HCEC 1CT (cell line): ENCODE measurements at regions not wholly inside any gene's neighbourhood (a gene's known extent, or its start where the extent isn't known, plus 50 kb on each side); places are given as distances from the start of the nearest gene placed in this dataset.
"Not testable (repeated sequence)": the region's sequence is repeated elsewhere in the genome, so short reads cannot be mapped to it uniquely, and the experiment has no call there.

Experiments
- DNase-seq: peaks from one replicate; pipeline ENCODE4 v3.0.0-alpha.2; 2017

DNA sequence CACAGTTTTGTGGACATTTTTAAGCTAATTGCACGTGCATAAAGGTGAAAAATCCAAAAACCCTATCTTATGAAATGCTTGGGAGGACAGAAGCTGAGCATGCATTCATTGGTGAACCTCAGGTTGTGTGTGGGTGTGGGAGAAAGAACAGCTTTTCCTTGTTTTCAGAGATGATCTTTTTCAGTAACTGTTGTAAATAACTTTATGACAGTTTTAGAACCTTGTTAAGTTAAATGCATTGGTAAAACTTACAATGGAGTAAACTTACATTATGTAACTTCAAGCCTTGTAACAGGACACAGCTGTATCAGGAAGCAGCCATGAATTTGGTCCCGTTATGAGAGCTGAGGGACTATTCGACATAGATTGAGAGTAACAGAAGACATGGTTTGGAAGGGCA lies 587.4 kb downstream of the GALC start:
- no peak for DNase-seq

DNA sequence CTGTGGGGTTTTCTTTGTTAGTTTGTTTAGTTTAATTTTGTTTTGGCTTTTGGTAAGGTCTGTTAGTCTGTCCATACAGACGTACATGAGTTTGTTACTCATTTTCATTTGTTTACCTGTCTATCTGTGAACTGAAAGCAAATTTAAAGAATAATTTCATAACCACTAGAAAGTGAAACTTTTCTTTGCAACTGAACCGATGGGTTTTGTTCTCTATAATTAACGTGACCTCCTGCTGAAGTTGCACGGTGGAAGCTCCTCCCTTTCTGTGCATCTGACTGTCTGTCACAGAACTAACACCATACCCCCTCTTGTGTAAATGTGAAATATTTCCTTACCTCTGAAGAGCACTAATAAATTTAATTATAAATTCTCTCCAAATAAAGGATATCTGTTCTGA lies 595.5 kb downstream of the GALC start:
- DNase-seq = no peak

DNA sequence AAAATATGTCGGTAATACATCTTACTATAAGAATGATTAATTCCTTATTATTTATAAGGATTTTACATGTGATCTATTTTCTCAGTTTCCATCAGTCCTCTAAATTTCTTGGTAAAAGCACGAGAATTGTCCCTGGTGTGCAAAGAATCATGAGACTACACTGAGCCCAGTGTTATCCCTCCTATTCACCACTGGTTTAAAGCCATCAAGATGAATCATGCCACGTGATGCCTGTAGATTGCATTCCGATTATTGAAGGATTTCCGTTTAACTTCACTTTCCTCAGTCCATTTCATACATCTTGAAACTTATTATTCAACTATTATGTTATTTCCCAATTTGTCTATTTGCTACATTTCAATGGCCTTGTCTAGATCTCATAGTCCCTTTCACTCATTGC lies 601.9 kb downstream of the GALC start:
- no peak for DNase-seq

DNA sequence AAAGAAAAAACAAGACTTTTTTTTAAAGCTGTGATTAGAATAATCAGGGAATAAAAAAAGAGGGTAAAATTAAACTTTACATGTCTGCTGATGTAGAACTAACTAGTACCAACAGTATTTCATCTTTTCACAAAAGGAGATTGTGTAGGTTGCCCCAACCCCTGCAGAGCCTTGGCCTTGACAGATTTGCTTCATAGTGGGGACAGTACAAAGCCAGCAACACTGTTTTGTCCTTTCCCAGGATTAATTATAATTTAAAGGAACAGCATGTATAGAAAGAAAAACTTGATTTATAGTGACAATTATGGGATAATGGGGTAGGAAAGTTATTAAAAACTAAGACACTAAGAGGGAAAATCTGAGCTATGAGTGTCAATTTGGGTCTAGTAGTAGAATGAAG lies 604.0 kb downstream of the GALC start:
- no peak for DNase-seq

DNA sequence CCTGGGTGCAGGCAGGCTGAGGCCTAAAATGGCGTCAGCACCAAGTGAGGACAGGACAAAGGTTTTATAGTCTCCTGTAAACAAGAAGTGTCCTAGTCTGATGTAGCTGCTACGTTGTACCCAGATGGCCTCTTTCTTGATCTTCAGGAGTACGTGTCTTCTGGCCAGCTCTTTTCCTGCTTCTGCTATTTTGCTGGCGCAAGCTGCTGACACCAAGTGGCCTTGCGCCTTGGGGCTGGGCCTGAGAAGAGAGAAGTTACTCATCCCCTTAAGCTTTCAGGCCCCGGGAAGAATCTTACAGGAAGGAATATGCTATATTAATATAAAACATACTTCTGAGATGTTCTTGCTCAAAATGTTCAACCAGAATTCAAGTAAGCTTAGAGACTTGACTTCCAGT lies 605.2 kb downstream of the GALC start:
- DNase-seq = no peak

DNA sequence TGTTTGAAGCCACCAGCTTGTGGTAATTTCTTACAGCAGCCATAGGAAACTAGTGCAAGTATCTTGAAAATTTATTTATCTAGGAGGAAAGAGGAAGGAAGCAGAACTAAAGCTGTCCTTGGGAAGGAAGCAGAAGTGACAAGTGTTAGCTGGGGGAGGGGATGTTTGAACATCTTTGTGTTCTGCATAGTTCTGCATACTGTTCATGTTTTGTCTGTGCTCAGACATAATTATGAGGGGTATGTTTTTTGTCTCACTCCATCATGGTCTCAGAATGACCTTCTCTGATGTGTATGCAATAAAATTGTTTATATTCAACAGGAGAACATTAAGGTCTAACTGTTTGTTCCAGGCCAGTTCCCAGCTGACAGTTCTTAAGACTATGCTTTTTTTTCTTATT lies 606.5 kb downstream of the GALC start:
- no peak for DNase-seq

DNA sequence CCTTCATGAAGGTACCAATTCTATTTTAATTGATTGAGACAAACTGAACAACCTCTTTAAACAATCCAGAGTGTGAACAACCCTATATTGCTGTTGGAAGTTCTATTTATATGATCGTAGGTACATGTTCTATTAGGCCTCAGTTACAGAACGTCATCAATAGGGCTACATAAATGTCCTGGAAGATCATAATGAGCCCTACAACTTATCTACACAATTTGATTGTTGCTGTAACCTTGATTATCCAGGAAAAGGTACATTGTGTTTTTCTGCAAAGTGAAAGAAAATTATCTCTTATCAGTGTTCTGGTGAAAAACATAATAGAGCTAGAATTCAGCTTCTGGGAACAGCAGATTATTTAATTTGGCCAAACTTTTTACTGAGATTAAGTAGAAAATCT lies 612.9 kb downstream of the GALC start:
- DNase-seq = no peak

DNA sequence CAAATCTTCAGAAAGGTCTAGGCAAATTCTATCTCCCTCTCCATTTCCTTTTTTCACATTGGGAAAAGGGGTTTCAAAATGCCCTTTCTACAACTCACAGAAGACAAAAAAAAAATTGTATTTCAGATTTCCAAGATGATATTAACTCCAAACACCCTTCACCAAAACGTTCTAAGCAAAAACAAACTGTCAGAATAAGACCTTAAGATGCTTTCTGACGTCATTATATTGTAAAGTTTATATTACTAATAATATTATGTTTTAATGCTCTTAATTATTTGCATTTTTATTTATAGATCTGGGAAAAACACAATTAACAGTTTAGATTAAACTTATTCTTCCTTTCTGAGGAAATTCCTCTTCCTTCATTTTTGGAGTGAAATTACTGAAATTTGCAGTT lies 624.2 kb downstream of the GALC start:
- DNase-seq = no peak

DNA sequence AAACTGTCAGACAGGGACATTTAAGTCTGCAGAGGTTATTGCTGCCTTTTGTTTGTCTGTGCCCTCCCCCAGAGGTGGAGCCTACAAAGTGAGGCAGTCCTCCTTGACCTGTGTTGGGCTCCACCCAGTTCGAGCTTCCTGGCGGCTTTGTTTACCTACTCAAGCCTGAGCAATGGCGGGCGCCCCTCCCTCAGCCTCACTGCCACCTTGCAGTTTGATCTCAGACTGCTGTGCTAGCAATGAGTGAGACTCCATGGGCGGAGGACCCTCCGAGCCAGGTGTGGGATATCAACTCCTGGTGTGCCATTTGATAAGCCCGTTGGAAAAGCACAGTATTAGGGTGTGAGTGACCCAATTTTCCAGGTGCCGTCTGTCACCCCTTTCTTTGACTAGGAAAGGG lies 632.7 kb downstream of the GALC start:
- DNase-seq = not testable (repeated sequence)

DNA sequence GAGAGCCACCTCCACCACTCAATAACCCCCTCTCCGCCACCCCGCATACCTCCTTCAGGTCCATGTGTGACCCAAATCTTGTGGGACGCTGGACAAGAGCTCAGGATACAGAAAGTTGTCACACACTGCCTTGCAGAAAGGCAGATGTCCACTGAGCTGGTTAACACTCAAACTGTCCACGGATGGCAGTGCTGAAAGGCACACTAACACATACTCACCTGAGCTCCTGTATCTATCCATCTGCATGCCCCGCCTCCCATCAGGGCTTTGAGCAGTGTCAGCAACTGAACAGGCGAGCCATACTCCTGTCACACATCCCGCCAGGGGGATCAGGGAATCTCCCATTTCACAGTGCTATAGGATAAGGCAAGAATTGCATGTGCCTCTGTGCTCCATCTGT lies 642.0 kb downstream of the GALC start:
- no peak for DNase-seq

DNA sequence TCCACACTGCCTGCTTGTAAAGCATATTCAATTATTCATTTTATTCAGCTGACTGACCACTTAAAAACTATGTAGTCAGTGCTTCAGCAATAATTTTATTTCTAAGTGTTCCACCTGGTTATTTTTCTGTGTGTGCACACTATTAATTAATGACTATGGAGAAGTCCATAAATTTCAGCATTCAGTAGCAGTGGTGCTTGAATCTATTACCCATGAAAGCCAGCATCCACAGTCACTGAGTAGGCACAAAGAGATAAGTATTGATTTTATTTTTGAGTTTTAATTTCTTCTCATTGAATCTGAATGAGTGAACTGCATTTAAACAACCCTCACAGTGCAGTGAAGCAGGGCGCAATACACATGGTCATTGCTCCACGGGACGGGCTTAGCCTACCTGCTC lies 643.1 kb downstream of the GALC start:
- no peak for DNase-seq

DNA sequence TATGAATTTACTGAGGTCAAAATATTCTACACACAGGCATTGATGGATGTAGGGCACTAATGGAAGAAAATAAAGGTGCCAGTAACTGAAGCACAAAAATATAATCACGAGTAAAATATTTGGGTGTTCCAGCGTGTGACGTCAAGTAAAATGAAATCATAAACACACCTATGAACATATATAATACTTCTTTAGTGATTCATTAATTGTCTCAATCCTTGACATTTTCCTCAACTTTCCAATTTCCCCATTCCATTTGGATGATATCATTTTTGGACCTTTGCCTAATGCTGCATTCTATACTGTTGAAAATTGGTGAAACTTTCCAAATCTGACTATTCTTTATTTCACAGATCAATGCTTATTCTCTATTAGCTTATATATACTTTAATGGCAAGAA lies 649.3 kb downstream of the GALC start:
- DNase-seq = no peak

DNA sequence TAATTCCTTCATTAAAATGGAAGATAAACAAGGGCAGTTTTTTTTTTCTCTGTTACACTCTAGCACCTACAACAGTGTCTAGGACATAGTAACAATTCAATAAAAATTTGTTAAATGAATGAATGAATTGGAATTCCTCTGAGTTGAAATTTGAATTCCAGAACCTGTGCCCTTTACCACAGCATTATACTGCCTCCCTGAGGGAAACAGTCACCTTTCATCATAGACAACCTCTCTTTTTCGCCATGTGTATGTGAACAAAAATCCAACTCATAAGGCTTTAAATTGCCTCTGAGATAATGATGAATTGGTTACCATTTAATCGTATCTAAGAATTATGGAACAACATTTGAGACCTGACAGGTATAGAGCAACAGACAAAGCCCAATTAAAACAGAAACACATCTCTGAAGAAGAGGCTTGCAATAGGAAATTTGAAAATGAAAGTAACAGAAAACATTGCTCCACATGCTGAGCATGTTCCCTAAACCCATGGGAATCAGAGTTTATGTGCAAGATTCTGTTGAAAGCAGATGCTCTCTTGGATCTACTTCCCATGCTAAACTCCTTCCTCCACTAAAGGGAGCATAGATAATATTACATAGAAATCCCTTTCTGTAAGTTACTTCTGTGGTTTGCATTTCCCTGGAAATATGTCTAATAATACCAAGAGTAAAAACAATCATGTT lies 657.8 kb downstream of the GALC start:
- DNase-seq = peak; percentile 35

DNA sequence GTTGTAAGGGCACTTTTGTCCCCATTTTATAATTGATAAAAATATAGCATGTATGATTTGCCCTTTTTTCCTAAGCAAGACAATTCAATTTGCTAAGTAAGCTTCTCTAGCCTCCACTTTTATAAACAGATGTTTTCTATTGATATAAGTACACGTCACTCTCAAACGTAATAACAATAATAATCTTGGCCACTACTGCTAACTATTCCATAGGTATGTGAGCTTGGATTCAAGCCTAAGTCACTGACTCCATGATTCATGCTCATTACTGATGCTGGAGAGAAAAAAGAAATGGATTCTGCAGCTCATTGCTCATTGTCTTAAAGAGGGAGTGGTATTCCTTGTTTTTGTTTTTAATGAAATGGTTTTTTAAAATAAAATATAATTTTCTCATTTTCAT lies 661.0 kb downstream of the GALC start:
- peak; percentile 79 for DNase-seq

DNA sequence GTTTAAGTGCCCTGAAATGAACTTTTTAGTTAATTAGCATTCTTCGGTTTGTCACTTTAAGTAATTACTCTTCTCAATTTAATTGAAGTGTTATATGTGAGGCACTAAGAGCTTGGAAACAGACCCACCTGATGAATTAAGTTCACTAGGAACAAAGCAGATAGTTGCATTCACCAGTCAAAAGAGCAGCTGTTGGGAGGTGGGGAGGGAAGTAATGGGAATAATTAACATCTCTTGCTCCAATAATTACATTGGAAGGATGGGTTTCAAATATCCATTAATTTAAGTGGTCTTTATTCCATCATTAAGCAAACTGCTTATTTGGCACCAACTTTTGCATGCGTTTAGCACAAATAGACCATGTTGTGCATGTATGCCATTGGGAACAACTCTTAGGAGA lies 667.2 kb downstream of the GALC start:
- no peak for DNase-seq

DNA sequence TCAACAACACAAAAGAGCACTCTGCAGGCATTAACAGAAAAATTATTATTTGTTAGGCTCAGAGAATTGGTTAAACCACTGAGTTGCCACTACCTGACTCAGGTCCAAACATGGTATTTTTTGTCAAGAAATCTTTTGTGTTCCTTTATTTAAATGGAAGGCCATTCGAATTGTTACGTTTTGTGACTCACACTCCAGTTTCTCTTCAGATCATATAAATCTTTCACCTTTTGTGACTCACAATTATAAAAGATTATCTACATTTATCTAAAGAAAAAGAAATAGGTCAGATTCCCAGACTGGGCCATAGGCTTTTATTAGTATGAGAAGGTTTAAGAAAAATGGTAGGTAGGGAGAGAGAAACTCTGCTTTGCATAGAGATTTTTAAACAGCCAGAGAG lies 669.8 kb downstream of the GALC start:
- DNase-seq = no peak

DNA sequence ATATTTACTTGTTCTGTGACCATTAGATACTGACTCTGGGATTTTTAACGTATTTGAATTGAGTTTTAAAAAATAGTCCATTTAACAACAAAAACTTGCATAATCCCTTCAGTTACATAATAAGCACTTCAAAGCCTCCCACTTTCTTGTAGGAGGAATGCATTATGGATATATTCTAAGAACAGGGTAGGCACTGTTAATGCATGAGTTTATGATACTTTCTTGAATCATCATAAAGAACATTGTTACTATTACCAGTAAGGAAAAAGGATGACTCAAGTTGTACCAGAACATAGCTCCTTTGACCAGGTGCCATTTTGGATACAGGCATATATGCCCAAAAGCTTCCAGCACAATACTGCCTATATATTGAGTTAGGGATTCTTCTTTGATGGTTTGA lies 671.4 kb downstream of the GALC start:
- no peak for DNase-seq

DNA sequence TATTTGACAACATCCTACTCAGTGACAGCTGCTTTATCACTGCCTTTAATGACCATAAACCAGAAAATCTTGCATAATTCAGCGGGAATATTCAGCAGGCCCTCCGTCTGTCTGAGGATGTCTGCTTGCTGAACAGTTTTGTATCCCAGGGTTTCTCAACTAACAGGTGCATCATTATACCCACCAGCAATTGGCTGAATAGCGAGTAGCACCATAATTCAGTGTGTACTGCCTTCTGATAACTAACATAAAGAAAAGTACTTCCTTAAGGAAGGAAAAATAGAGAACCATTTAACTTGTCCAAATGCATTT lies 680.1 kb downstream of the GALC start:
- no peak for DNase-seq

DNA sequence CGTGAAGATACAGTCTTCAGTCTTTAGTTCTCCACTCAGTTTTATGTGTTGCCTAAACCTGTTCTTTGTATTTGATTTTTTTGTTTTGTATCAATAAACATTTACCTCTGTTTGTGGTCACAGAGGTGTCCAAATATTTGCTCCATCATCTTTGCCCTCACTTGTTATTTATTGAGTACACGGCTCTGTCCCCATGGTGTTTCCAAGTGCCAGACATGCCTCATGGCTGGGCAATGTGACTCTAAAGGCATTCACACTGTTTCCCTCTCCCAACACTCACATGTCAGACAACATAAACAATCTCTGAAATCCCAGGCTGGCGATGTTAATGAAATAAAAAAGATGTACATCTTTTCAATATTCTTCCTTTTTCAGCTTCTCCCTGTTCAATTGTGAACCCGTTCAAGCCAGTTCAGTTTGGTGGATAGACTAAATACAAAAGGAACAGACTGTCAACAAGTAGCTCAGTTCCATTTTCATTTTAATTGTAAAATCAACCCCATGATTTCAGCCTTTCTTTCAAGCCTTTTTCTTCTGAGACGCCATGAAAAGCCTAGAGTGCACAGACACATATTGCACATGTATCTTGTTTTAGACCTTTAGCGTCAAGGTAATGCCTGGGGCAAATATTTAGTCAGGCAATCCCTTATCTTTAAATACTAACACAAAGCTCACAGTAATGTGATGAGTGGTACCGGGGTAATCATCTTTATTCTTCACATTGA lies 680.7 kb downstream of the GALC start:
- DNase-seq = no peak

DNA sequence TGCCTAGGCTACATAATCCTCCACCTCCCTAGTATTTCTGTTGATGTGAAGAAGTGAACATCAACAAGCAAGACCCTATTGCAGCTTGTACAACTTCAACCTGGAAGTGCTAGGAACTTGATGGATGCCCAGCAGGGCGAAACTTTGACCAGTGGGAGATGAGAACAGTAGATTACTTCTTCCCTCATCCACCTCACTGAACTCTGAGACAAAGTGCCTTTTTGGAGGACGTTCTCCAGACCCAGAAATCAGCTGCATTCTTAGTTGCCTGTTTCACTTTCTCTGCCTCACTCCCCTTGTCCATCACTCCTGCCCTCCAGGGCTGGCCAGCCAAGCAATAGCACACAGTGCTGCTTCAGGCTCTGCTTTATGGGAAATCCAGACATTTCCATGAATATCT lies 683.4 kb downstream of the GALC start:
- DNase-seq = no peak

DNA sequence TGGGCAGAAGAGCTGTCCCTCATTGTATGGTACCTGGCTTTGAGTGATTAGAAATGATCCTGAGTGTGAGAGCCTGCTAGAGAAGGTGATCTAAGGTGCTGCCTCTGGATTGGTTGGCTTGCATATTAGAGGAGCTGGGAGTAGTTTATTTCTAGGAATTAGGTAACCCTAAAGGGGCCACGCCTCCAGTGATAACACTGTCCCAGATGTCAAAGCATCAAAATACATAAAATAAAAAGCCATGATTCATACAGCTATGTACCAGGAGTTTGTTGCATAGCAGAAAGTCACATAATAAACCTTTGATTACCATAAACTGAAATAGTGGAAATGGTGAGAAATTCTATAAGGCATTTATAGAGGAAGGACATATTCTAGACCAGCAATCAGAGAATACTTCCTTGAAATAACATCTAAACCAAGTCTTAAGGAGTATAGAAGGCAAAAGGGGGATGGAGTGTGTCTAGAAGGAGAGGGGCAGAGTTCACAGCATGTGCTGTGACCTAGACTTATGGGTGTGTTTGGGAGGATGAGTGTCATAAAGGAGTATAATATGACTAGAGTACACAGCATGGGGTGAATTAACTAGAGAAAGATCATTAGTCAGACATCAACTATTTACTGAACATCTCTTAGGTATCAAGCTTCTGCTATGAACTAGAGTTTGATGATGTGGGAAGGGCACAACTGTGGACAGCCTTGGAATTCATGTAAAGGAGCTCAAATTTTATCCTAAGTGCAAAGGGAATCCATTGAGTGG lies 686.4 kb downstream of the GALC start:
- no peak for DNase-seq

DNA sequence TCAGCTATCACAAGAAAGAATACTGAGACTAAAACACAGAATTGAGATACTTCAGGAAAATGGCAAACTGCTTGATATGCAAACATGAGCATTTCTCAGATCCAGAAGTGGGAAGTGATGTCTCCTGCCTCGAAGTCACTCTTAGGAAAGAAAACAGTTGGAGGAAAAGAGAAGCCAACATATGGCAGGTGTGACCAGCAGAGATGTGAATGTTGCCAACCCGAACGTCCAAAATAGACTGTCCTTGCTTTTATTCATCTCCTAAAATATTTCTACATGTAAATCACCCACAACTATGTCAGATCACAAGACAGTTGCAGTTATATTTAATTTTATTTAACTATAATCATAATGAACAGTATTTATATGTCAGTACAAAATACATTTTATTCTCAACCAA lies 687.6 kb downstream of the GALC start:
- DNase-seq = no peak

DNA sequence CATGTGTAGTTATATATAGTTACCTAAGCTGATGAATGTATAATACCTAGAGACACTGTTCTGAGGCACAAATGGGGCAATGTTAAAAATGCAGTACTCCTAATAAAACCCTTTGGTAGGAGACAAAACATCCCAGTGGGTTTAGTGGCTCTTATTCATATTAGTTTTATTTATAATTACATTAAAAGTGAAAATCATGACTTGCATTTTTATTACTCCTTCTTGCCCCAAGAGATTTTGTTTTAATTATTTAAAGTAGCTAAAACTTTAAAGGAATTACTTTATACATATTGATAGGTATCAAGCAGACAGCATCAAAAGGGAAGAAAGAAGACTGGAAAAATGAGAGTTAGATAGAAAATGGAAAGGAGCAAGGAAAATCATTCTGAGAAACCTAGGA lies 688.6 kb downstream of the GALC start:
- DNase-seq = no peak

DNA sequence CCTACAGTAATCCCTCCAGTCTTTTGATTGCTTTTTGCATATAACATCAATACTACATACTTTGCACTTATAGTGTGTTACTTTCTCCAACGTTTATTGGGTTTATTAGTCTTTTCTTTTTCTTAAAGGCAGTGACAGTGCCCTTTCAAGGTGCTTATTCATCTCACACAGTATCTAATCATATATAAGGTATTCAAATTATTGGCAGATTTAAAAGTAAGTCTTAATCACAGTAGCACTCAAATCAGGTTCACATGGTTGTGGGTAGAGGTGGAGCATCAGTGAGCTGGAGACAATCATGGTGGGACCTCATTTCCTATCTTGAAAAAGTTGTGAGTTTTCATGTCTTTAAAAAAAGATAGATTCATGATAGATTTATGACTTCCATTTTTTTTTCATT lies 706.2 kb downstream of the GALC start:
- DNase-seq = no peak

DNA sequence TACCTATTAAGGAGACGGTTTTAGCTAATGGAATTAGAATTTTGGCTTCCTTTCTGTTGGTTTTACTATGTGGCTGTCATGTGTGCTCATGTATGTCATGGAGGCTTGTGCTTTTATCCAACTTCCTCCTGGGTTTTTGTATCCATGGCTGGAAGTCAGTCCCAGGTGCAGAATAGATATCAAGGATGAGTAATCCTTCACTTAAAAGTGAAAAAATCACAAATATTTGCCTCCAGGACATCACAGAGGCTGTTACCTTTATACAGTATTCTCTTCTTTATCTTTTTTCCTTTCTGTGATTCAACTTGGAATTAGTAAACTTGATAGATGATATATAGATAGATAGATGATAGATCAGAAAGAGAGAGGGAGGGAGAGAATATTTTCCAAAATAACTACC lies 706.8 kb downstream of the GALC start:
- no peak for DNase-seq
